HG02970 (cell line): ENCODE measurements at regions not wholly inside any gene's neighbourhood (a gene's known extent, or its start where the extent isn't known, plus 50 kb on each side); places are given as distances from the start of the nearest gene placed in this dataset.
"Not testable (repeated sequence)": the region's sequence is repeated elsewhere in the genome, so short reads cannot be mapped to it uniquely, and the experiment has no call there.

Experiments used
- ATAC-seq: cut with Tn5 transposase; IDR thresholded peaks from one replicate; pipeline ENCODE4 v1.9.1; 2021; ENCODE audit warnings: mild to moderate bottlenecking, moderate library complexity, moderate number of reproducible peaks; ENCODE audit not compliant: unreplicated experiment, low FRiP score

GRCh38 chr6:119493980-119494379, 144.4 kb upstream of the MAN1A1 start:
- ATAC-seq: no peak

DNA sequence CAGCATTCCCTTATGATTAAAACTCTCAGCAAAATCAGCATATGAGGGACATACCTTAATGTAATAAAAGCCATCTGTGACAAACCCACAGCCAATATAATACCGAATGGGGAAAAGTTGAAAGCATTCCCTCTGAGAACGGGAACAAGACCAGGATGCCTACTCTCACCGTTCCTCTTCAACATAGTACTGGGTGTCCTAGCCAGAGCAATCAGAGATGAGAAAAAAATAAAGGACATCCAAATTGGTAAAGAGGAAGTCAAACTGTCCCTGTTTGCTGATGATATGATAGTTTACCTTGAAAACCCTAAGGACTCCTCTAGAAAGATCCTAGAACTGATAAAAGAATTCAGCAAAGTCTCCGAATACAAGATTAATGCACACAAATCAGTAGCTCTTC, 141.6 kb upstream of the MAN1A1 start:
- ATAC-seq: not testable (repeated sequence)

GRCh38 chr6:119490050-119490449, 140.5 kb upstream of the MAN1A1 start:
- ATAC-seq: not testable (repeated sequence)

DNA sequence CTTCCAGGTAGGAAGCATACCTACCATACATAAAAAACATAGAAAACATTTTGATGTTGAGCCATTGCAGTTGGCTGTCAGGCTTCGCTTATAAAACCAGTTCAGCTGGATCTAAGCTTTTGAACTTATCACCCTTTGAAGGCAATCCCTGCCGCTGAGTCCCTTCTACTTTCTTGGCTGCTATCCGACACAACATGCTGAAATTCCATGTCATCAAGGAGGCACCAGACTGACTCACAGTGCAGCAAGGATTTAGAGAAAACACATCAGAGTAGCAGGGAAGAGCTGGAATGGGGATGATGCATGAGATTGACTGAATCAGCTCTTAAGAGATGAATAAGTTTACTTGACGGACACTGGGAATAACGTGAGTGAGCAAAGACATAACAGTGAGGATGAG, 135.0 kb upstream of the MAN1A1 start:
- no peak for ATAC-seq

- ATAC-seq: no peak
Measured at GRCh38 chr6:119483908-119484307, 134.3 kb upstream of the MAN1A1 start.

DNA sequence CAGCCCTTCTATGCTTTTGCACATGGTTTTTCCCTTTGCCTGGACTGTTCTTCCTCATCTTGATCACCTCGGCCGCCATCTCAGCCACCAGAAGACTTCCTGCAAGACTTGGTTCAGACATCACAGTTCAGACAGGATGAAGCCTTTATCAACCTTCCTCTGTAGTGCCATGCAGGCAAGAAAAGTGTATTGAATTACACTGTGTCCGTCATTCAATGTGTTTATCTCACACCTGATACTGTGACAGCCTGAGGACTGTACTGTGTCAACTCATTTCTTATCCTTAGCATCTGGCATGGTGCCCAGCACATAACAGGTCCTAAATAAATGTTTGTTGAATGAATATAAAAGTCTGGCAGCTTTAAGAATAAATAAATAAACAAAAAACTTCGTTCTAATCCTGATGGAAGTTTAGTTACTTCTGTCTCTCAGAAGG, 133.3 kb upstream of the MAN1A1 start:
- no peak for ATAC-seq

DNA sequence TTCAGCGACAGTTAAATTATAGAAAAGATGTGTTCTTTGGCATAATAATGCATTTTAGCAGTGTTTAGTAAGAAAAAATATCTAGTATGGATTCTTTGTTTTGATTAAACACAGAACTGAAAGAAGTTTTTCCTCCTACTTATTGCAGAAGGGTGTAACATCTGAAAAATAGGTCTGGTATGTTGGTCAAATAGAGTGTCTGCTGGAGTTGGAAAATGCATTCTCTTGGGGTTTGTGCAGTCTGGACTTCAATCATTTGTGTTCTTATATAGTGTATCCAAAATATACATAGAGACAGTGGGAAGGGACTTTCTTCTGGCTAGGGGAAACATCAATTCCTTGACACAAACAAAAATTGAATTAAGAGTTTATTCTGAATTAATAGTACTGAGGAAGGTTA, 132.4 kb upstream of the MAN1A1 start:
- ATAC-seq: no peak

DNA sequence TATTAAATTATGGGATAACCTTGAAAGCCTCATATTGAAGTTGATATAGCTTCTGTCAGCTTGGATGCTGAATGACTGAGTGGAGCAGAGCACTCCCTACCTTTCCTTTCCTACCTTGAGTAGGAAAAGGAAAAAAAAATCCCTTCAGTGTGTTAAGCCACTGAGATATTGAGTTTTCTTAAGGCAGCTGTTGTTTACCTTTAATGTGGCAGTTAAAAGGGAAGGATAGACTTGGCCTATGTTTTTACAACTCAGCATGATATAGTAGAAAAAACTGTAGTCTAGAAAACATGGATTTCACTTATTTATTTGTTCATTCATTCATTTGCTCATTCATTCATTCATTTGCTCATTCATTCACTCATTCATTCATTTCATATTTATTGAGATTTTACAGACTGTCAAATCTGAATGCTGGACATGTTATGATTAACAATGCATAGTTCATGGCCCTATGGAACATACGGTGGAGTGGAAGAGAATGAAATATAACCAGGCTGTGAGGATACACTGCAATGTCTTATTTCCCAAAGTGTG, 131.5 kb upstream of the MAN1A1 start:
- ATAC-seq: no peak

GRCh38 chr6:119479860-119480655, 130.5 kb upstream of the MAN1A1 start:
- ATAC-seq: no peak

DNA sequence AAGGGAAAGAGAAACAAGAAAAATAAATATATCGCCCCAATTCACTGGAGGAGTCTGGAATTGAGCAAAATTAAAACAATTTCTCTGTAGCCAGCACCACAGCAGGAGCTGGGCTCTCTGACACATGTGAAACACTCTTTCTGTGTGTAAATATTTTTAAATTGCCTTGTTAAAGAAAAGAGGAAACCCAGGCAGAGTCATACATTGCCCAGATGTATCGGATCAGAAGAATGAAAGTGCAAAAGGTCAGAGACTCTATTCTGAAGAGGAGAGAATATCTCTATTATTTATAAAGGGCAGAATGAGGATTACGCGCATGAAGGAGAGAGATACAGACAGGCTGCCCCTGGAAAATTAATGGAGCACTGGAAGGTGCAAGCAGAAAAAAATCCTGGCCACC, 127.0 kb upstream of the MAN1A1 start:
- ATAC-seq: no peak

DNA sequence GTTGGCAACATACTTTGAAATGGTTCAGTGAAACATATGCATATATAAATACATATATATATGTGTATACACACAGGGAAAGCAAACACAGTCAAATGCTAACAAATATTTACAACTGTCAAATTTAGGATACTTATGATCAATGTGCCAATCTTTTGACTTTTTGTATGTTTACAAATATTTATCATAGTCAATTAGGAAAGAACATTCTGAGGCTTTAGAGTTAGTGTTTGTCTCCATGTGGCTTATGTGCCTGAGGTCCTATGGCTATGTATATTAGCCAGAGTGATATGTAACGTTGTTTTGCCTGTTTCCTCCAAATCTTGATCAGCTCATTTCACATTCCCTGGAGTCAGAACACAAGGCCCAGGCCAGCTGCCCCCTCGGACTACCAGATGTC, 126.5 kb upstream of the MAN1A1 start:
- no peak for ATAC-seq

DNA sequence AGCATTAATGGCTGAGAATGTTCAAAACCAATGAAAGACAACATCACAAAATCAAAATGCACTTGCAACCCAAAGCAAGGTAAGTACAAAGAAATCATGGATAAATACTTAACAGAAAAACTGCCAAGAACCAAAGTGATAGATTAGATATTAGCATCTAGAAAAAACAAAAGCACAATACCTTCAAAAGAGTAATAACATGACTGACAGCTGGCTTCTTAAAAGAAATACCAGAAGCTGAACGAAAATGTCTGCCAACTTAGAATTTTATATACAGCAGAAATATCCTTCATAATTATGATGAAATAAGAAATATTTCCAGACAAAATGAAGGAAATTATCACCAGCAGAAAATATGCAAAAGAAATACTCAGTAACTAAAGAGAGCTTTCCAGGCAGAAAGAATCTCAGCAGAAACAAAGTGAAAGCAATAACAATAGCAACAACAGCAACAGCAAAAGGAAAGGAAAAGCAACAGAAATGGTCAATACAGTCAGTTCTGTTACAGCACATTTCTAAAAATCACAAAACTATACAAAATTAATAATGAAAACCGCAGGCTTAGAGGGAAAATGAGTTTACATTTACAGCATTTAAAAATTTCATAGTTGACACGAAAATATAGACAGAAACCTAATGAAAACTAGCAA, 121.5 kb upstream of the MAN1A1 start:
- ATAC-seq: no peak

DNA sequence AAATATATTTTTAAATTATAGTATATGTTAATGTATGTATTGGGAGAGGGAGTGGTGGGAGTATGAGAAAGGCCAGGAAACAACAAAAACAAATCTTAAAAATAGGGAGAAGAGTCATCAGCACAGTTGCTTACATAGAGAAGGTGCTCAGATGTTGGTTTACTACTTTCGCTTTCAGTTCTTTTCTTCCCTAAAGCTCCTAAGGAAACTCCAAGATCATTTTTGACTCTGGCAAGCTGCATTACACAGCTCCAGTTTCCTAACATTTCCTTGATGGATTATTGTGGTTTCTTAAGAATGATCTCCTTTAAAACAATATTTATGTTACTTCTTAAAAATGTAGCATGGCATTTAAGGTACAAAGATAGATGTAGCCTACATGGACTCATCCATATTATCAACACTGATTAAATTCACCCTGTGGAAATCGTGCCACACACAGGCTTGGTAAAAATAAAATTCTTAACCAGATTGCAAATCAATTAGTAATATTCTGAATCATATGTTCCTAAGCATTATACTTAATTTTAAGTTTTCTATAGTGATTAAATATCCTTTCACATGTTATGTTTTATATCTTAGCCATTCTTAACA, 118.0 kb upstream of the MAN1A1 start:
- ATAC-seq: no peak

GRCh38 chr6:119466226-119466625, 116.7 kb upstream of the MAN1A1 start:
- no peak for ATAC-seq

GRCh38 chr6:119463081-119463626, 113.6 kb upstream of the MAN1A1 start:
- ATAC-seq: peak; percentile 58

DNA sequence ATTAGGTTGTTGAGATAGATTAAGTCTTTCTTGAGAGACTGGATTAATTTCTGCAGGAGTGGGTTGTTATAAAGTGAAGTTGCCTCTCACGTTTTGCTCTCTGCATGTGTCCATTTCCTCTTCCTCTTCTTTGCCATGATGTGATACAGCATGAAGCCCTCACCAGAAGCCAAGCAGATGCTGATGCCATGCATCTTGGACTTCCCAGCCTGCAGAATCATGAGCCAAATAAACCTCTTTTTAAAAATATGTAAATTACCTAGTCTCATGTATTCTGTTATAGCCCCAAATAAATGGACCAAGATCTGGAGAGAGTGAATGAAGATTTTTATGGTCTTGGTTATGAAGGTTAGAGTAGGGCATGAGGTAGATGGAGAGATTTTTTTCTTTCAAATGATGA, 111.6 kb upstream of the MAN1A1 start:
- no peak for ATAC-seq

DNA sequence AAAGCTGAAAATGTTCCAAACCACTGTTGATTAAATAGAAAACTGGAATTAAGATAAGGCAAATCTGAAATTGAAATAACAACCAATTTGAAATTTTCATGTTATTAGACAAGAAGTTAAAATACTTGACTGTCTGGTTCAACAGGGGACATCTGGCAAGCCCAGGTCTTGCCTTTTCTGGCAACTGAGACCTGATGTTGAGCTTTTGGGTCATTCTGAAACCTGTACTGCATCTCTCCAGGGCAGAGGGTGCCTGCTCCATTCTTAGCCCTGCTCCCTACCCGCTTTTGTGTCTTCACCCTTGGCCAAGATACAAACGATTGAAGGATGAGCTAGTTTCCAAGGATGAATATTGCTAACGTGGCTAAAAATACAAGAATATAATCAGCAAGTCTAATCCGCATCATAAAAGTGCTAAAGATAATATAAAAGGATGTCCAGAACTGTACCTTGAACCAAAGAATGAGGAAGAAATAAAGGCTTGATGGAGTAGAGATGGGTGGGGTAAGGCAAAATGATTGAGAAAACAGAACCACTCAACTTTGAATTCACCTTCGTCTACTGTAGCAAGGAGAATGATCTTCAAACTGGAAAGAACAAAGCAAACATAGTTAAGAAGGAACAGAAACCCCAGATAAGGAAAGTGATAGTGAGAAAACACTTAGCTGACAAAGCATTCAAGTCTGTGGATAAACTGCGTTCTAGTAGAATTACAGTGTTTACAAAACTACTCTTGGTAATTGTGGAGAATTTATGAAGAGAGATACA, 109.8 kb upstream of the MAN1A1 start:
- peak; percentile 68 for ATAC-seq

GRCh38 chr6:119454714-119455113, 105.2 kb upstream of the MAN1A1 start:
- ATAC-seq: no peak

DNA sequence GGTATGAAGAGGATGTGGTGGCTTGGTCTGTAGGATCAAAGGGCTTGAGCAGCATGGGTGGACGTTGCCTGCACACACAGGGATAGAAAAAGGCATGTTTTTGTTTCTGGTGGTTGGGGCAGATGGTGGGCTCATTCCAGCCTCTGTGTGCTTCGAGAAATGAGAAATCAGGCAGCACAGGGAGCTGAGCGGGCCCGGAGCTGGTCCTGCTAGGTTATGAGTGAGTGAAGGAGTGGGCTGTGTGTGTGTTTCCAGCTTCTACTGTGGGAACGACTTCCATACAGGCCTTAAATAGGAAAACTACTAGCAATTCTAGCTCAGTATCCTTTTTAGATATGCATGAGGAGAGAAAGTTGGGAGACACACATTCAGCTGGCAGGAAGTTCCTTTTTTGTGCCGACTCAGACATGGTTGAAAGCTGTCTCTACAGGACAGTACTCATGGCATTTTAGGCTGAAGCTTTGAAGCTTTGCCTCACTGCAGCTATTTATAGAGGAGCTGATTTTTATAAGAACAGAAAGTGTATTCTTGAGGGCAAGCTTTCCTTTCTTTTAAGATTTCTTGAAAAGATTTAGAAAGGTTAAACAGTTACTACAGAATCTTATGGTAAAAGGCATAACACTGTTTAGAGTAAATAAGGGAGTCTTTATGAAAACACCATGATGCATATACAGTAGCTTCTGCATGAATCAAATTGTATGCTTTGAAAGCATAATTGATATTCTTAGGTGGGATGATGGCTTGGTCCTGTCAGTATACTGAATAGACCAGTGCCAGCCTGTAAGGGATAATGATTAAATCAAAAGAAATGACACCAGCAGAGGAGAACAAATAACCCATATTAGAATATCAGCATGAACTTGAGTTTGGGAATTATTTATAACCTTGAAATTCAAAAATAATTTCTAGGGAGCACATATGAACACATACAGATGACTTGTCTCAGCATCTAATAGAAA, 104.0 kb upstream of the MAN1A1 start:
- no peak for ATAC-seq
